ENCODE measurements at regions not wholly inside any gene's neighbourhood (a gene's known extent, or its start where the extent isn't known, plus 50 kb on each side); places are given as distances from the start of the nearest gene placed in this dataset.

GRCh38 chr21:25513810-25514209, 93.5 kb downstream of the MRPL39 start:
- Histone ChIP-seq H2AK5ac (ENCODE audit: low read depth, low read length) (no peak overlapping the region), H2BK5ac (ENCODE audit: low read depth, low read length, poor library complexity, severe bottlenecking) (no peak overlapping the region), H3K27ac (ENCODE audit: insufficient read depth, low read length) (no peak overlapping the region), H3K36me3 (ENCODE audit: control insufficient read depth, insufficient read depth, low read length) (no peaks in the 10 kb centered on the region), H4K20me1 (ENCODE audit: insufficient read depth, low read length) (no peaks in the 10 kb centered on the region), H2AK9ac (replicated peaks; ENCODE audit: low read depth, low read length, poor library complexity) (no peak overlapping the region), H4K5ac (ENCODE audit: low read depth, low read length) (no peak overlapping the region), H3K9ac (ENCODE audit: low read depth, low read length) (no peak overlapping the region), H3K56ac (ENCODE audit: extremely low read depth, insufficient read depth, low read length) (no peak overlapping the region), H4K91ac (ENCODE audit: insufficient read depth, low read depth, low read length) (no peak overlapping the region), H3K9me3 (ENCODE audit: control insufficient read depth, insufficient read depth, low read length) (no peaks in the 10 kb centered on the region), H3K18ac (ENCODE audit: low read depth, low read length) (no peak overlapping the region), H3K27me3 (ENCODE audit: control insufficient read depth, insufficient read depth, low read length) (no peaks in the 10 kb centered on the region), H3K14ac (replicated peaks; ENCODE audit: low read depth, low read length) (no peak overlapping the region), H4K8ac (ENCODE audit: low read depth in 2 of 2, low read length in 2 of 2) (no peak overlapping the region), H2BK20ac (ENCODE audit: low read depth, low read length) (no peak overlapping the region), H3K4me2 (ENCODE audit: low read depth, low read length) (no peak overlapping the region), H2BK15ac (ENCODE audit: low read depth, low read length) (no peak overlapping the region), H2AFZ (replicated peaks; ENCODE audit: low read length, poor library complexity) (no peak overlapping the region), H3K4me3 (ENCODE audit: insufficient read depth, low read depth, low read length) (no peak overlapping the region), H2BK120ac (ENCODE audit: low read depth, low read length) (no peak overlapping the region), H3K4me1 (ENCODE audit: control insufficient read depth, insufficient read depth, low read length) (peaks cover 3% of the 10 kb centered on the region; the same call in 1 of the 2 replicates), H3K23ac (ENCODE audit: low read depth, low read length) (no peak overlapping the region), H3K9me1 (ENCODE audit: insufficient read depth, low read length) (no peaks in the 10 kb centered on the region), H3K4ac (ENCODE audit: low read depth, low read length) (no peak overlapping the region), H3K79me1 (ENCODE audit: low read depth in 1 of 2, low read length in 2 of 2) (no peaks in the 10 kb centered on the region)
- no TSS peak for BruUV-seq (replicated peaks)
- DNase-seq (no peak), ATAC-seq (ENCODE audit: low read depth) (no peak)
- ChIA-PET CTCF (interaction anchor here (1.2 kb wide), 1 partner anchor 19 kb away, joined by 3 read pairs; no protein-coding TSS in a partner anchor), POLR2A (ENCODE audit: unreplicated experiment) (no interaction called here)
- in situ Hi-C loops (cut with MboI; ENCODE audit: low sequenced_read_pairs), result no loop called here
- intact Hi-C loops (cut with micrococcal nuclease), result no loop called here
- TF ChIP-seq SMC3 (IDR thresholded peaks at IDR 0.05; ENCODE audit: low read depth, low read length), result no peak
- TF ChIP-seq BHLHE40 (IDR thresholded peaks at IDR 0.05; ENCODE audit: low read depth, low read length), result no peak
- TF ChIP-seq CEBPB (IDR thresholded peaks at IDR 0.05; ENCODE audit: low read depth, low read length), result no peak
- TF ChIP-seq, protein P1, sequence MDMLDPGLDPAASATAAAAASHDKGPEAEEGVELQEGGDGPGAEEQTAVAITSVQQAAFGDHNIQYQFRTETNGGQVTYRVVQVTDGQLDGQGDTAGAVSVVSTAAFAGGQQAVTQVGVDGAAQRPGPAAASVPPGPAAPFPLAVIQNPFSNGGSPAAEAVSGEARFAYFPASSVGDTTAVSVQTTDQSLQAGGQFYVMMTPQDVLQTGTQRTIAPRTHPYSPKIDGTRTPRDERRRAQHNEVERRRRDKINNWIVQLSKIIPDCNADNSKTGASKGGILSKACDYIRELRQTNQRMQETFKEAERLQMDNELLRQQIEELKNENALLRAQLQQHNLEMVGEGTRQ (IDR thresholded peaks at IDR 0.05; ENCODE audit: low read depth, low read length), result no peak
- TF ChIP-seq NFE2L2 (IDR thresholded peaks at IDR 0.05; ENCODE audit: low read depth, low read length), result no peak
- no peak for TF ChIP-seq POLR2A (IDR thresholded peaks at IDR 0.05; ENCODE audit: low read depth, low read length)
- no peak for TF ChIP-seq MXI1 (IDR thresholded peaks at IDR 0.05; ENCODE audit: borderline replicate concordance, low read depth, low read length)
- dilution Hi-C loops (cut with HindIII; ENCODE audit: low sequenced_read_pairs, unreplicated experiment), result no loop called here
- WGBS, 2 experiments (ENCODE audit: extremely low coverage in 2 of 2, insufficient read length in 1 of 2), result 100% methylated on average over 3 of the region's 5 CpGs; no CpG with 5 or more reads in 1 of the 2 experiments

All from IMR-90 (cell line).